H1 (cell line): ENCODE measurements at regions not wholly inside any gene's neighbourhood (a gene's known extent, or its start where the extent isn't known, plus 50 kb on each side); places are given as distances from the start of the nearest gene placed in this dataset.

ENCODE experiments used
- CTCF ChIA-PET: fragments of 300-600 bp; sonication (Branson Sonifier 250); formaldehyde crosslinking; loops from one replicate; lab custom pipeline; 2021; ENCODE audit not compliant: partially characterized antibody; lab: Charles Lee
- POLR2A ChIA-PET: fragments of 300-600 bp; sonication (Branson Sonifier 250); formaldehyde crosslinking; loops from one replicate; lab custom pipeline; 2021; ENCODE audit warnings: inconsistent platforms; ENCODE audit not compliant: partially characterized antibody; lab: Charles Lee
- DNase-seq, 2 experiments: peaks; one replicate each; pipeline versions ENCODE4 v3.0.0 to v3.0.0-alpha.2; 2010 to 2022; ENCODE audit warnings: low spot score in 2 of 2, low read depth in 1 of 2, mixed read lengths in 1 of 2
- FAIRE-seq: peaks from 2 replicates; lab custom pipeline; 2011; peaks lifted over from hg19 to GRCh38; lab: Jason Lieb, UNC
- H2AFZ ChIP-seq: 2 replicates; pipeline ENCODE4 v1.8.1; 2012; ENCODE audit warnings: low read length, inconsistent platforms
- H2AK5ac ChIP-seq: 2 replicates; pipeline ENCODE4 v1.6.1; 2013; ENCODE audit warnings: low read depth, low read length
- H2BK120ac ChIP-seq: replicated peaks from 2 replicates; pipeline ENCODE3; 2013; ENCODE audit warnings: low read depth, low read length, inconsistent platforms
- H2BK12ac ChIP-seq: 2 replicates; pipeline ENCODE4 v1.6.1; 2013; ENCODE audit warnings: low read depth, low read length
- H2BK15ac ChIP-seq: 2 replicates; pipeline ENCODE4 v1.6.1; 2013; ENCODE audit warnings: low read length
- H2BK20ac ChIP-seq: 2 replicates; pipeline ENCODE4 v1.6.1; 2013; ENCODE audit warnings: low read length
- H2BK5ac ChIP-seq: 2 replicates; pipeline ENCODE4 v1.6.1; 2013; ENCODE audit warnings: low read depth, low read length
- H3K14ac ChIP-seq: 2 replicates; pipeline ENCODE4 v1.6.1; 2013; ENCODE audit warnings: inconsistent platforms; ENCODE audit not compliant: insufficient read length
- H3K18ac ChIP-seq: 2 replicates; pipeline ENCODE4 v1.6.1; 2013; ENCODE audit warnings: low read length; ENCODE audit errors: extremely low read depth
- H3K23ac ChIP-seq: 2 replicates; pipeline ENCODE4 v1.6.1; 2013; ENCODE audit warnings: inconsistent platforms; ENCODE audit not compliant: insufficient read length
- H3K23me2 ChIP-seq: 2 replicates; pipeline ENCODE4 v1.6.1; 2013; ENCODE audit warnings: low read depth, low read length
- H3K27ac ChIP-seq: 2 replicates; pipeline ENCODE4 v1.6.1; 2011; ENCODE audit warnings: low read depth, low read length, inconsistent platforms
- H3K27me3 ChIP-seq, 4 experiments: replicated peaks in 1 of 4; 1 replicate in 1 of 4; 2 replicates in 3 of 4; pipeline versions ENCODE4 v1.6.1 to v1.8.1; 2011 to 2013; ENCODE audit warnings: low read length in 3 of 4, mild to moderate bottlenecking in 3 of 4, inconsistent platforms in 2 of 4, mixed read lengths in 2 of 4, moderate library complexity in 1 of 4; ENCODE audit not compliant: control insufficient read depth in 3 of 4, insufficient read depth in 3 of 4; ENCODE audit errors: extremely low read depth in 1 of 4
- H3K36me3 ChIP-seq, 4 experiments: 2 replicates each; pipeline versions ENCODE4 v1.6.1 to v1.8.1; 2011 to 2013; ENCODE audit warnings: mild to moderate bottlenecking in 4 of 4, low read length in 3 of 4, moderate library complexity in 2 of 4, control low read depth in 1 of 4, inconsistent platforms in 1 of 4; ENCODE audit not compliant: insufficient read depth in 4 of 4, control insufficient read depth in 2 of 4
- H3K4ac ChIP-seq: replicated peaks from 2 replicates; pipeline ENCODE3; 2013; ENCODE audit warnings: low read length, low read depth, mixed read lengths, inconsistent platforms; ENCODE audit not compliant: insufficient read length
- H3K4me1 ChIP-seq, 4 experiments: replicated peaks in 1 of 4; 1 replicate in 1 of 4; 2 replicates in 3 of 4; pipeline versions ENCODE4 v1.6.1 to v1.8.1; 2011 to 2013; ENCODE audit warnings: low read length in 3 of 4, inconsistent platforms in 2 of 4, mixed read lengths in 1 of 4; ENCODE audit not compliant: insufficient read depth in 4 of 4, control insufficient read depth in 3 of 4
- H3K4me2 ChIP-seq, 2 experiments: 2 replicates each; pipeline versions ENCODE4 v1.6.1 to v1.8.1; 2011 to 2013; ENCODE audit warnings: low read depth in 2 of 2, low read length in 2 of 2, control low read depth in 1 of 2, inconsistent platforms in 1 of 2, mild to moderate bottlenecking in 1 of 2; ENCODE audit not compliant: insufficient read depth in 1 of 2
- H3K4me3 ChIP-seq, 4 experiments: fragments of 200-600, 300-600 bp in 1 of 4; sonication (generic), shearing (Covaris generic), sonication (Bioruptor Twin) in 1 of 4; 2 replicates each; pipeline versions ENCODE4 v1.5.1 to v1.8.1; 2011 to 2016; ENCODE audit warnings: low read length in 4 of 4, low read depth in 3 of 4, control low read depth in 2 of 4, inconsistent platforms in 2 of 4, mild to moderate bottlenecking in 2 of 4, mixed read lengths in 1 of 4, moderate library complexity in 1 of 4; ENCODE audit not compliant: insufficient read depth in 2 of 4; ENCODE audit errors: extremely low read depth in 1 of 4
- H3K56ac ChIP-seq: replicated peaks from 2 replicates; pipeline ENCODE3; 2013; ENCODE audit warnings: low read depth, mild to moderate bottlenecking, mixed read lengths, low read length, inconsistent platforms; ENCODE audit not compliant: insufficient read length
- H3K79me1 ChIP-seq: 2 replicates; pipeline ENCODE4 v1.6.1; 2013; ENCODE audit warnings: low read depth, low read length, control low read depth
- H3K79me2 ChIP-seq, 2 experiments: 2 replicates each; pipeline versions ENCODE4 v1.6.1 to v1.8.1; 2012 to 2013; ENCODE audit warnings: low read length in 2 of 2, mild to moderate bottlenecking in 2 of 2, inconsistent platforms in 1 of 2; ENCODE audit not compliant: insufficient read depth in 2 of 2, control insufficient read depth in 1 of 2
- H3K9ac ChIP-seq, 4 experiments: replicated peaks in 1 of 4; 1 replicate in 1 of 4; 2 replicates in 3 of 4; pipeline versions ENCODE4 v1.6.1 to v1.8.1; 2011 to 2013; ENCODE audit warnings: low read depth in 3 of 4, low read length in 3 of 4, control low read depth in 2 of 4, mild to moderate bottlenecking in 2 of 4, moderate library complexity in 2 of 4, inconsistent platforms in 1 of 4; ENCODE audit errors: extremely low read depth in 1 of 4
- H3K9me3 ChIP-seq, 2 experiments: 2 replicates each; pipeline versions ENCODE4 v1.6.1 to v1.8.1; 2012 to 2013; ENCODE audit warnings: mild to moderate bottlenecking in 2 of 2, moderate library complexity in 2 of 2, control low read depth in 1 of 2, inconsistent platforms in 1 of 2, low read depth in 1 of 2, low read length in 1 of 2, mixed read lengths in 1 of 2; ENCODE audit not compliant: insufficient read depth in 2 of 2
- H4K20me1 ChIP-seq, 2 experiments: replicated peaks in 1 of 2; 2 replicates each; pipeline versions ENCODE3 to v1.8.1; 2011 to 2013; ENCODE audit warnings: inconsistent platforms in 2 of 2, low read length in 2 of 2, mild to moderate bottlenecking in 1 of 2; ENCODE audit not compliant: insufficient read depth in 2 of 2, control insufficient read depth in 1 of 2
- H4K5ac ChIP-seq: 2 replicates; pipeline ENCODE4 v1.6.1; 2013; ENCODE audit warnings: low read length, low read depth, mixed read lengths, inconsistent platforms; ENCODE audit not compliant: insufficient read length
- H4K8ac ChIP-seq: 2 replicates; pipeline ENCODE4 v1.8.0; 2013; ENCODE audit warnings: mild to moderate bottlenecking, moderate library complexity, low read length, inconsistent platforms; ENCODE audit not compliant: insufficient read depth; ENCODE audit errors: extremely low read depth
- H4K91ac ChIP-seq: replicated peaks from 2 replicates; pipeline ENCODE3; 2013; ENCODE audit warnings: low read length, mixed read lengths, inconsistent platforms; ENCODE audit not compliant: insufficient read length
- ATF2 ChIP-seq: IDR thresholded peaks from 2 replicates; pipeline ENCODE4 v1.6.1; 2012; ENCODE audit warnings: low read length, inconsistent platforms
- CBX5 ChIP-seq: fragments of 300-800, 300-1000 bp; sonication (generic); IDR thresholded peaks from 2 replicates; pipeline ENCODE4 v1.7.1; 2016; ENCODE audit warnings: antibody characterized with exemption, low read length, low read depth
- HDAC6 ChIP-seq: IDR thresholded peaks from one replicate; pipeline ENCODE4 v1.7.1; 2012; ENCODE audit warnings: low read depth, mild to moderate bottlenecking, inconsistent platforms, low read length, moderate library complexity
- JUN ChIP-seq: IDR thresholded peaks from 2 replicates; pipeline ENCODE4 v1.6.1; 2011; ENCODE audit warnings: low read depth, mild to moderate bottlenecking, improper control_type of control experiment, low read length
- KDM4A ChIP-seq: IDR thresholded peaks from one replicate; pipeline ENCODE4 v1.7.1; 2012; ENCODE audit warnings: low read depth, mild to moderate bottlenecking, moderate library complexity, low read length, inconsistent platforms; ENCODE audit not compliant: severe bottlenecking
- MAFK ChIP-seq: IDR thresholded peaks from 2 replicates; pipeline ENCODE4 v1.6.1; 2012; ENCODE audit warnings: low read depth, mild to moderate bottlenecking, improper control_type of control experiment, low read length
- RFX5 ChIP-seq: IDR thresholded peaks from 2 replicates; pipeline ENCODE4 v1.6.1; 2011; ENCODE audit warnings: low read depth, low read length, improper control_type of control experiment, borderline replicate concordance
- TBP ChIP-seq: IDR thresholded peaks from 2 replicates; pipeline ENCODE4 v1.6.1; 2011; ENCODE audit warnings: low read depth, low read length, improper control_type of control experiment
- TEAD4 ChIP-seq: IDR thresholded peaks from 2 replicates; pipeline ENCODE4 v1.6.1; 2012; ENCODE audit warnings: low read depth, low read length, inconsistent platforms, mixed read lengths
- YY1 ChIP-seq: IDR thresholded peaks from 2 replicates; pipeline ENCODE4 v1.6.1; 2011; ENCODE audit warnings: low read depth, mild to moderate bottlenecking, low read length

DNA sequence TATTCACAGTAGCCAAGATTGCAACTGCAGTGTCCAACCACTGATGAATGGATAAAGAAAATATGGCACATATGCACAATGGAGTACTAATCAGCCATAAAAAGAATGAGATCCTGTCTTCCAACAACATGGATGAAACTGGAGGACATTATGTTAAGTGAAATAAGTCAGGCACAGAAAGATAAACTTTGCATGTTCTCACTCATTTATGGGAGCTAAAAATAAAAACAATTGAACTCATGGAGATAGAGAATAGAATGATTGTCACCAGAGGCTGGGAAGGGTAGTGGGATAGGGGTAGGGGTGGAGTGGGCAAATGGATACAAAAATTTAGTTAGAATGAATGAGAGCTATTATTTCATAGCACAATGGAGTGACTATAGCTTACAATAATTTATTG lies 305.5 kb upstream of the ETAA1 start:
- no peak overlapping the region for H2BK12ac ChIP-seq
- no peaks in the 10 kb centered on the region for H3K9me3 ChIP-seq
- no peak overlapping the region for H3K4me3 ChIP-seq
- no peak overlapping the region for H3K18ac ChIP-seq
- H3K9ac ChIP-seq = no peak overlapping the region
- H3K4me1 ChIP-seq = no peaks in the 10 kb centered on the region
- no peak overlapping the region for H4K8ac ChIP-seq
- no peaks in the 10 kb centered on the region for H3K36me3 ChIP-seq
- no peaks in the 10 kb centered on the region for H3K23me2 ChIP-seq
- H4K20me1 ChIP-seq = no peaks in the 10 kb centered on the region
- no peak overlapping the region for H3K56ac ChIP-seq
- H3K14ac ChIP-seq = no peak overlapping the region
- no peaks in the 10 kb centered on the region for H3K79me1 ChIP-seq
- ChIA-PET CTCF (no interaction called here), POLR2A (no interaction called here)
- H3K23ac ChIP-seq = no peak overlapping the region
- H2BK5ac ChIP-seq = no peak overlapping the region
- no peaks in the 10 kb centered on the region for H3K27me3 ChIP-seq
- H3K79me2 ChIP-seq = no peaks in the 10 kb centered on the region
- no peak for FAIRE-seq
- no peak overlapping the region for H2BK20ac ChIP-seq
- H2AFZ ChIP-seq = no peak overlapping the region
- H3K27ac ChIP-seq = no peak overlapping the region
- H3K4me2 ChIP-seq = no peak overlapping the region
- no peak for DNase-seq
- H4K5ac ChIP-seq = no peak overlapping the region
- H2AK5ac ChIP-seq = no peak overlapping the region
- H3K4ac ChIP-seq = no peak overlapping the region
- no peak overlapping the region for H4K91ac ChIP-seq
- H2BK120ac ChIP-seq = no peak overlapping the region
- H2BK15ac ChIP-seq = no peak overlapping the region
- TF ChIP-seq CBX5 (no peak), ATF2 (no peak), JUN (no peak), YY1 (no peak), KDM4A (no peak), TBP (no peak), MAFK (no peak), HDAC6 (no peak), RFX5 (no peak), TEAD4 (no peak)
